ENCODE measurements at regions not wholly inside any gene's neighbourhood (a gene's known extent, or its start where the extent isn't known, plus 50 kb on each side); places are given as distances from the start of the nearest gene placed in this dataset.

- FAIRE-seq: no peak
Observed at GRCh38 chr9:117546894-117547678, 132.2 kb upstream of the ASTN2 start.

GRCh38 chr9:117545846-117546245 lies 131.0 kb upstream of the ASTN2 start:
- no peak for FAIRE-seq

DNA sequence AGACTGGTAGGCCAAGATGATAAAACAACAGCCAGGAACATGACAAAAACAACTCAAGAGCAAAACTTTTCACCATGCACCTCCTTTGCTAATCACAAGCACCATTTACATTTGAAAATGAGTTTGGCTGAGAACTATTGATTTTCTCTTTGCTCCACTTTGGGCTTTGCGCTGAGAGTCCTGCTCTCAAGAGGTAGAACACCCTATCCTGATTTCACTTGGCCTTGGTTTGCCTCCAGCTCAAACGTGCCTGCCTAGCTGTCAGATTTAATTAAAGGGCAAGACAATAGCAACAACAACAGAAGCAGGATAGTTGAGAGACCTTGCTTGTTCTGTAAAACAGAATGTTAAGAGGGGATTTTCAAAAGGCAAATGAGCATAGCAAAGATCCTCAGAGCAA lies 128.2 kb upstream of the ASTN2 start:
- no peak for FAIRE-seq

- FAIRE-seq: no peak
Observed at GRCh38 chr9:117542021-117542420, 127.2 kb upstream of the ASTN2 start.

DNA sequence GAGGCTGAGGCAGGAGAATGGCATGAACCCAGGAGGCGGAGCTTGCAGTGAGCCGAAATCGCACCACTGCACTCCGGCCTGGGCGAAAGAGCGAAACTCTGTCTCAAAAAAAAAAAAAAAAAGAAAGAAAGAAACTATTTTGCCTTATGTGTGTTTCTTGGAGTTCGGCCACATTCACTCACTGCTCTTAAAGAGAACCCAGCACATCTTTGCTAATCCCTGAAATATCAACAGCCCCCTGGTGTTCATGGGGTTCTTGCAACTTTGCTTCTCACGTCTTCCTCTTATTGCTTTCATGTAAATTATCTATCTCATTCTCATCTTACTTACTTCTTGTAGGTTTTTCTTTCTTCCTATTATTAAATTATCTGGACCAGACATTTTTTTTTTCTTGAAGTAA lies 126.3 kb upstream of the ASTN2 start:
- FAIRE-seq: no peak

DNA sequence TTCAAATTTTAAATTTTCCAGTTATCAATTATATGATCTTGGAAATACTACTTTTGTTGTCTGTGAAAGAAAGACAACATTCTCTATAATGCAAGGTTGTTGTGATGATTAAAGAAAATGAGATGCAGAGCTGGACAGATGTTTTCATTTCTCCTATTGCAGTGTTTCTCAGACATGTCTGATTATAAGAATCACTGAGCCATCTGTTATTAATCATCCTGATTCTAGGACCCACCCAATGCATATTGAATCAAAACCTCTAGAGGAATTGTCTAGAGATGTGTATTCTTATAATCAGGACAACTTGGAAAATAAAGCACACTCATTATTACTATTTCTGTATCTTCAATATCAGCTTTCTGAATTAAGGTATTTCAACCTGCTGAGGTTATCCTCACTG lies 121.1 kb upstream of the ASTN2 start:
- FAIRE-seq: no peak

GRCh38 chr9:117535434-117535833 lies 120.6 kb upstream of the ASTN2 start:
- FAIRE-seq: no peak

- FAIRE-seq: no peak
Observed at GRCh38 chr9:117528225-117528624, 113.4 kb upstream of the ASTN2 start.

DNA sequence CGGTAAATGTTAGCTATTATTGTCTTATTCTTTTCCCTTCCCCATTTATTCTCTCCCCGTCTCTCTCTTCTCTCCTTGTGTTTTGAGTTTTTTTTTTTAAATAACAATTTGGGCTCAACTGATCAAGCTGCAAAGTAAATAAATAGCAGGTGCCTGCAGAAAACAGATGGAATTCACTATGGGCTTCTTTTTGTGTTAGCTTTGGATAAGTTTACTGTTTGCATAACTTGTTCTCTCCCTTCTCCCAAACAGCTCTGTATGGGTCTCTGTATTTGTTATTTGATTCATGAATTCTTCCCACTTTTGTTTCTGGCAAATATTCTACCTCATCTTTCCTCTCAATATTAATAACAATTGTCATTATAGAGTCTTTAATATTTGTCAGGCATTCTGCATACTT lies 111.8 kb upstream of the ASTN2 start:
- no peak for FAIRE-seq

DNA sequence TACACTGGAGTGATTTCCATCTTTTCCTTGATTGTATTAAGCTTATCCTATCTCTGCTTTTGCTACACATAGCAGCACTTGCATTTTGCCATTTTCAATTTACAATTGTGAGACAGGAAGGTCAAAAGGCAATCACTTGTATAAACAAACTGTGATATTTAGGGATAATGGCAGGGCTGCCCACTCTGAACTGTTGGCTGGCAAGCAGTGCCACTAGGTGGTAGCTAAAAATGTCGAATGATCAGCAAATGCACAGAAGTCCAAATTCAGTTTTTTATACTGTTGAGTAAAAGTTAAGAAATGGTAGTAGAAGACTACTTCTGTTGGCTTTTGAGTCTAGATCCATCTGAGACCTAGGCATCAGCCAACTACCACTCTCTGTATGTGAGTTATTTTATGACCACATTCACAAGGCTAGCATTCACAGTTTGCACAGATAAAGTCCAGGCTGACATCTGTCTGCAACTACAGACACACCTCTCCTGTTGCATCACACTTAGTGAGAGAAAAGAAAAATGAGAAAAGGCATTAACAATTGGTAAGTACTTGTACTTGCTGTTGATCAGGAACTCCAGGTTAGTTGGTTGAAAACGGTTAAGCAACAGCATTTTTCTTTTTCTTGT lies 108.8 kb upstream of the ASTN2 start:
- FAIRE-seq: no peak

DNA sequence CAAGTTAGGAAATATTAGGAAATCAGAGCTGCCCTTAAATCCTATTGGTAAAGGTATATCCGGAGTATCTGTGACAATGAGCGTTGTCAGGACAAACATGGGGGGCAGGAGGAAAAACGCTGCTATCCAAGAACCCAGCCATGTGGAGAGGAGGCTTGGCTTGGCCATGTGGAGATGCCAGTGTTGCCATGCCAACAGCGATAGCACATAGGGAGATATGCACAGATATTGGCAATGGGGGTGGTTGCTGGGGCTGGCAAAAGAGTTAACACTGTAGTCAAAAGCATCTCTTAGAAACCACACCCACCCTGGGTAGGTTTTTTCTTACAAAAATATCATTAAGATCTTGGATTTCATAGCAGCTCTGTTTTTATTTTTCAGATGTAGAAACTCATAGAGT lies 106.4 kb upstream of the ASTN2 start:
- FAIRE-seq: no peak

DNA sequence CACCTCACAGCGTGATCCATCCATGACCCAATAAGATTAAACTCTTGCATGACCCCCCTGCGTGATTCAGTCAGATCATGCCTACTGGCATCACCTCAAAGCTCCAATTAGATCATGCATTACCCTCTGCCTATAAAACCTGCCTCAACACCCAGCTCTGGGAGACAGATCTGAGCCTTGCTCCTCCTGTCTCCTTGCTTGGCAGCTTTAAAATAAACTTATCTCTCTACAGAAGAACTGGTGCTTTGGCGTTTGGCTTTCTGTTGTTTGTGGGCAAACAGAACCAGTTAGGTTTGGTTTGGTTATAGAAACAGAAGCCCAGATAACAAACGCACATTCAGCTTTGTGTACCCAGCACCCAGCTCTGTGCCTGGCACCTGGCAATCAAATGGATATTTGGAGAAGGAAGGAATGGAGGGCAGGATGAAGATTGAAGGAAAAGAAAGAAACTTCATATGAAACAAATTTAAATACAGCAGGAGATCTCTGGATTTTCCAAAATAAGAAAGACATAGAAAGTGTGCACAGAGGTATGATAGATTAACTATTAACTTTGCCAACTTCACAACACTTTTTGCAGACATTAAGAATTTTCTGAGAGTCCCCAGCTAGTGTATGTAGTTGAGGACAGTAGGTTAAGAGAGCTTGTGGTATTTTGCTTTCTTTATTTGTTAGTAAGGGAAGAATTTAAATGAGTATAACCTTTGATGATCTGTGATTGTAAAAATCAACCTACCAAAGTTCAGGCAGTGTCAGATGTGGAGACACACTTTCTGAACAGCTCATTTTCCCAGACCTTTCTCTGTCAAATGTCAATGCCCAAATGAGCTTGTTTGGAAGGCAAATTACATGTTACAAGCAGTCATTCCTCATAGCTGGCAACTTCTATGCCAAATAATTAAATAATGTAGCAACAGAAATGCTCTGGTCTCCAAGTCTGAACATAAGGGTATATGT lies 102.1 kb upstream of the ASTN2 start:
- no peak for FAIRE-seq

DNA sequence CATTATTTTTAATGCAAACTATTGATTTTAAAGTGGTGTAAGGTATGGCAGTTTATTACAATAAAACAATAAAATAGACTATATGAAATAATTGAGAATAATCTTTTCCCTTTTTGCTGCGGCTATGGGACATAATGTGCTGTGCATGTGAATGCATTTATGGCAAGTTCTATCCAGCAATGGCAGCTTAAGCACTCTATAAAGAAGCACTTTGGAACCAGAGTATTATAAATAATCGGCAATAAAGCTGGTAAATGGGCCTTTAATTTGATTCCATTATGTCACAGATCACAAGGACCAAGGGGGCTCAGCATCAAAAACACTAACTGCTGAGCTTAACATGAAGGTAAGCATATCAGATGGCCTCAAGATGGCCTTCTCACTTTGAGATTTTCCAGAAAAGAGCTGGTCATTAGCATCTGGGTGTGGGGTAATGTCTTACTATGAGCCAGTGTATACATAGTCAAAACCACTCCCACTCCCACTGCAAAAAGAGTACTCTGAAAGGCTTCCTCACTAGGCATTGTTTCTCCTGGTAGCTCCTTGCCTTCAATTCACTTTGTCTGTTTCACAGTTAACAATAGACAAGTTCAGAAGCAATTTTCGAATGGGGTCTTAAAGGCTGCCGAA lies 97.1 kb upstream of the ASTN2 start:
- FAIRE-seq: no peak

DNA sequence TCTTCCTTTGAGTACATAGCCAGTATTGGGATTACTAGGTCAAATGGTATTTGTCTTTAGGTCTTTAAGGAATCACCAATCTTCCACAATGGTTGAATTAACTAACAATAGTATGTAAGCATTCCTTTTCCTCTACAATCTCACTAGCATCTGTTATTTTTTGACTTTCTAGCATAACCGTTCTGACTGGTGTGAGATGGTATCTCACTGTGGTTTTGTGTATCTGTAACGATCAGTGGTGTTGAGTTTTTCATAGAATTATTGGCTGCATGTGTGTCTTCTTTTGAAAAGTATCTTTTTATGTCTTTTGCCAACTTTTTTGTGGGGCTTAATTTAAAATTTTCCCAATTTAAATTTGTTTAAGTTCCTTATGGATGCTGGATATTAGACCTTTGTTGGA lies 81.5 kb upstream of the ASTN2 start:
- FAIRE-seq: no peak

GRCh38 chr9:117494401-117495090 lies 79.7 kb upstream of the ASTN2 start:
- no peak for FAIRE-seq

- FAIRE-seq: no peak
Observed at GRCh38 chr9:117492476-117492875, 77.6 kb upstream of the ASTN2 start.

DNA sequence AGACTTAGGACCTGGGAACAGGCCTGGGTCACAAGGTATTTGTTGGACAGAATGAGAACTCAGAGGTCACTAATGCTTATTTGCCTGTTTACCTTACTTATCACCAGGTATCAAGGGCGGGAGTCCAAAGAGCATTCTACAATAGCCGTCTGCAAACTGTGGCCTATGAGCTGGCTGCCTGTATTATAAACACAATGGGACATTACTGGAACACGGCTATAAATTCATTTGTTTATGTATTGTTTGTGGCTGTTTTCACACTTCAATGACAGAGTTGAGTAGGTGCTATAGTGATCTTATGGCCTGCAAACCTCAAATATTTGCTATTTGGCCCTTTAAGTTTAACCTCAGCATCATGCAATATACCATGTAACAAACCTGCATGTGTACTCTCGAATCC lies 76.6 kb upstream of the ASTN2 start:
- no peak for FAIRE-seq

DNA sequence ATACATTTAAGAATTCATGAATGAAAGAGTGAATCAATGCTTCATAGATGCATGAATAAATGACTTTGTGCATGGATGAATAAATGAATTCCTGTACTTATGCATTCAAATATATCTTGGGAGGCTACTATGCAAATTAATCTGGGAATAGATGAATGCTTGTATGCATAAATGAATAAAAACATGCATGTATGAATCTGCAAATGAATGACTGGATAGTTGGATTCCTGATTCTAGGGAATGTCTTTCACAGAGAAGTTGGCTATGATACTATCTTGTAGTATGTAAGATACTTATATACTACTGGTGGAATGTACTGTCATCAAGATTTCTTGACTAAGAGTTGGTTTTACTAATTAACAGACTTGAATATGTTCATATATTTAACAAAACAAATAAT lies 75.3 kb upstream of the ASTN2 start:
- no peak for FAIRE-seq

DNA sequence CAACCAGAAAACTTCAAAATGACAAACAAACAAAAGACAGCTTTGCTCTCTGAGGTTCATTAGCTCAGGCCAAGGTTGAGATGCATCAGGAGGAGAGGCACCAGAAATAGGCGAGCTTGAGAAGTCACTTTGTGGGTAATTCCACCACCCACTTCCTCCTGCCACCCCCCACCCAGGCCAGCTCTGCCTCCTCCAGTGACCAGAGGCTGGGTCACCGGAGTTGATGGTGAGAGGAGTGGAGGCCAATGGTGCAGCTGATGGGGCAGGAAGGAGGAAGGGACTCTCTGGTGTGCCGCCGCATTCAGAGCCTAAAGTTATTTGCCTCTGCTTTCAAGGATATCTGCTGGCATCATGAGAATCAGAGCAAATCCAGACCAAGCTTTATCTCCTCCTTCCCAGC lies 73.8 kb upstream of the ASTN2 start:
- FAIRE-seq: no peak

DNA sequence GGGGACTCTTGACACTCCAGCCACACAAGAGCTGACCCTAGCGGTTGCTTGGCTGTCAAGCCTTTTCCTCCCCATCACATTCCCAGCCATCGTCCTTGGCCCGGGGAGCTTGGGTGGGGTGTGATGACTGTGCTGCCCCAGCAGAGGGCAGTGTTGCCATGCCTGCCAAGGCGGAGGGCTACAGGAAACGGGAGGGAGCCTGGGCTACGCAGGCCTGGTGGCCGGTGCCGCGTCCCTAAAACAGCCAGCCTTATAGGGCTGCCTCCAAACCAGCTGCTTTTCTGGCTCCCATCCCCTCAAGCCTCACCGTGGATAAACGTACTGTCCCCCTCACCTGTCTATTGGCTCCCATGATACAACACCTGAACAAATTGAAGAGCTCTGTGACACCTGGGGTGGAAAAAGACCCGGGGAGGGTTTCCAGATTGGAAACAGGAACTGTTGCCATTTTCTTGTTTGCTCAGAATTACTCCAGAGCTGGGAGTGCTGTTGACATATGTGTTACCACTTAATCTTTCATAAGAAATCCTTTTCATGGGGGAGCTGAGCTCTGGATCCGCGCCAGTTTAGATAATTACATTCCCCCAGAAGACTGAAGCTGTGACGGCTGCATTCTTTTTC lies 72.8 kb upstream of the ASTN2 start:
- no peak for FAIRE-seq

DNA sequence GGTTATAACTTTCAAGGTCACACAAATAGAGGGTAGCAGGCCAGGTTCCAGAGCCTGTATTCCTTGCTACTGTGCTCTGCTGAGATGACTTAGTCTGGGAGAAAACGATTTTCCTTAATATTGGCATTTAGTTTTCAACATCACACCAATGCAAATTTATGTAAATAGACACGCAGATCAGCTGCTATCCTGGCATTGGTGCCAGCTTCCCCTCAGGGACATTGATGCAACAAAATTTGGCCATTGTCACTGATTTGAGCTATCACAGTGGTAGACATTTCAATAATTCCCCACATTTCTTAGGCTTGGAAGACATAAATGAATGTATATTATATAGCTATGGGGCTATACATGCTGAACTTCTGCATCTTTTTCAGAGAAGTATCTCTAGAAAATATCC lies 71.6 kb upstream of the ASTN2 start:
- no peak for FAIRE-seq

DNA sequence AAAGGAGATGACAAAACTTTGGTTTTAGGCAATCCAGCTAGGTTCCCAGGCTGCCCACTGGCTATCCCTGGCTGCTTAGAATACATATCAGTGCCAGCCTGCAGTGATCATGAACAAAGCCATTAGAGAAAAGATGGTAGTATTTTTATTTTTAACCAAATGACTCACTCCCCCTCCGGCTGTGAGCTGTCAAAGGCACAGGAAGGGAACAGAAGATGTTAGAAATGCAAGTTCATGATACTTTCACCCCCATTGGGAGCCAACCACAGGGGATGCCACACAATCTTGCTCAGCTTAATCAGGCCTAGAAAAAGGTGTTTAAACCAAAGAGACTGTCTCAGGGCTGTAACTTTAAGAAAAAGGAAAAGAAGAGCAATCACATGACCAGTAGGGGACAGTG lies 70.3 kb upstream of the ASTN2 start:
- FAIRE-seq: no peak
